Left kidney (tissue), 1 donor: ENCODE measurements at regions not wholly inside any gene's neighbourhood (a gene's known extent, or its start where the extent isn't known, plus 50 kb on each side); places are given as distances from the start of the nearest gene placed in this dataset.
"Not testable (repeated sequence)": the region's sequence is repeated elsewhere in the genome, so short reads cannot be mapped to it uniquely, and the experiment has no call there.

Experiments
- DNase-seq: peaks from one replicate; pipeline ENCODE4 v3.0.0-alpha.2; 2013

- DNase-seq, result no peak
Observed at GRCh38 chr5:9787861-9788600, 157.9 kb upstream of the TAS2R1 start.

GRCh38 chr5:9786380-9787360, 156.5 kb upstream of the TAS2R1 start:
- no peak for DNase-seq

GRCh38 chr5:9785751-9786150, 155.6 kb upstream of the TAS2R1 start:
- no peak for DNase-seq

GRCh38 chr5:9784231-9784630, 154.1 kb upstream of the TAS2R1 start:
- no peak for DNase-seq

- DNase-seq, result no peak
Observed at GRCh38 chr5:9782826-9783560, 152.8 kb upstream of the TAS2R1 start.

- DNase-seq, result no peak
Observed at GRCh38 chr5:9781890-9782289, 151.7 kb upstream of the TAS2R1 start.

- no peak for DNase-seq
Observed at GRCh38 chr5:9781275-9781674, 151.1 kb upstream of the TAS2R1 start.

- no peak for DNase-seq
Observed at GRCh38 chr5:9780501-9780900, 150.3 kb upstream of the TAS2R1 start.

GRCh38 chr5:9776525-9776924, 146.4 kb upstream of the TAS2R1 start:
- DNase-seq, result no peak

- no peak for DNase-seq
Observed at GRCh38 chr5:9775339-9775738, 145.2 kb upstream of the TAS2R1 start.

- DNase-seq, result no peak
Observed at GRCh38 chr5:9774472-9775079, 144.4 kb upstream of the TAS2R1 start.

GRCh38 chr5:9771079-9771478, 140.9 kb upstream of the TAS2R1 start:
- no peak for DNase-seq

- DNase-seq, result no peak
Observed at GRCh38 chr5:9766581-9766980, 136.4 kb upstream of the TAS2R1 start.

GRCh38 chr5:9765419-9766140, 135.4 kb upstream of the TAS2R1 start:
- no peak for DNase-seq

- no peak for DNase-seq
Observed at GRCh38 chr5:9761706-9762105, 131.6 kb upstream of the TAS2R1 start.

GRCh38 chr5:9752670-9753069, 122.5 kb upstream of the TAS2R1 start:
- not testable (repeated sequence) for DNase-seq

- no peak for DNase-seq
Observed at GRCh38 chr5:9743507-9743906, 113.4 kb upstream of the TAS2R1 start.

GRCh38 chr5:9742848-9743247, 112.7 kb upstream of the TAS2R1 start:
- DNase-seq, result no peak

- DNase-seq, result no peak
Observed at GRCh38 chr5:9739135-9739534, 109.0 kb upstream of the TAS2R1 start.

GRCh38 chr5:9737265-9737664, 107.1 kb upstream of the TAS2R1 start:
- DNase-seq, result no peak

- DNase-seq, result no peak
Observed at GRCh38 chr5:9733486-9733885, 103.3 kb upstream of the TAS2R1 start.
